Erythroblast (primary cell): ENCODE measurements at regions not wholly inside any gene's neighbourhood (a gene's known extent, or its start where the extent isn't known, plus 50 kb on each side); places are given as distances from the start of the nearest gene placed in this dataset.

Source experiments
- GATA1 ChIP-seq: IDR thresholded peaks from 2 replicates; pipeline ENCODE4 v1.6.1; 2011; ENCODE audit warnings: low read depth, mild to moderate bottlenecking, control low read depth, low read length, moderate library complexity
- POLR2A ChIP-seq: IDR thresholded peaks from 2 replicates; pipeline ENCODE4 v1.6.1; 2011; ENCODE audit warnings: mild to moderate bottlenecking, low read length

- TF ChIP-seq POLR2A (no peak), GATA1 (no peak)
These were observed 449.4 kb downstream of the NBAS start for GRCh38 chr2:15111718-15112117.
